DND-41 (cell line): ENCODE measurements at regions not wholly inside any gene's neighbourhood (a gene's known extent, or its start where the extent isn't known, plus 50 kb on each side); places are given as distances from the start of the nearest gene placed in this dataset.

Source experiments
- CTCF ChIP-seq: IDR thresholded peaks from 2 replicates; pipeline ENCODE4 v1.5.1; 2012; ENCODE audit warnings: borderline replicate concordance, low read length, moderate library complexity, mild to moderate bottlenecking; ENCODE audit not compliant: poor library complexity, severe bottlenecking; ENCODE audit errors: extremely low read depth
- EZH2 ChIP-seq: IDR thresholded peaks from 3 replicates; pipeline ENCODE4 v1.6.1; 2012; ENCODE audit warnings: borderline replicate concordance, low read depth, mild to moderate bottlenecking, moderate library complexity, low read length, inconsistent platforms; ENCODE audit not compliant: severe bottlenecking

- TF ChIP-seq CTCF (no peak), EZH2 (no peak)
Measured at GRCh38 chr1:201666102-201666501, 127.2 kb downstream of the NAV1 start.
